Lower leg skin (tissue), 3 donors: ENCODE measurements at regions not wholly inside any gene's neighbourhood (a gene's known extent, or its start where the extent isn't known, plus 50 kb on each side); places are given as distances from the start of the nearest gene placed in this dataset.
"Not testable (repeated sequence)": the region's sequence is repeated elsewhere in the genome, so short reads cannot be mapped to it uniquely, and the experiment has no call there.

Source experiments
- POLR2A ChIP-seq, 2 donors: fragments of 450-650 bp; IDR thresholded peaks; one replicate each; pipeline ENCODE4 v1.6.1; 2016 to 2017; ENCODE audit warnings: antibody characterized with exemption in 2 of 2, mild to moderate bottlenecking in 1 of 2, moderate library complexity in 1 of 2
- TF ChIP-seq, protein P1 (sequence below), 3 donors: fragments of 450-650 bp; IDR thresholded peaks; one replicate each; pipeline ENCODE4 v1.5.1; 2016; ENCODE audit warnings: antibody characterized with exemption in 3 of 3, mild to moderate bottlenecking in 3 of 3, moderate library complexity in 2 of 3

DNA sequence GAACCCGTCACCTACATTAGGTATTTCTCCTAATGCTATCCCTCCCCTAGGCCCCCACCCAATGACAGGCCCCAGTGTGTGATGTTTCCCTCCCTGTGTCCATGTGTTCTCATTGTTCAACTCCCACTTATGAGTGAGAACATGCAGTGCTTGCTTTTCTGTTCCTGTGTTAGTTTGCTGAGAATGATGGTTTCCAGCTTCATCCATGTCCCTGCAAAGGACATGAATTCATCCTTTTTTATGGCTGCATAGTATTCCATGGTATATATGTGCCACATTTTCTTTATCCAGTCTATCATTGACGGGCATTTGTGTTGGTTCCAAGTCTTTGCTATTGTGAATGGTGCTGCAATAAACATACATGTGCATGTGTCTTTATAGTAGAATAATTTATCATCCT is 163.2 kb upstream of the LMO3 start:
- TF ChIP-seq POLR2A (IDR thresholded peaks at IDR 0.05): not testable (repeated sequence)
- TF ChIP-seq, protein P1, sequence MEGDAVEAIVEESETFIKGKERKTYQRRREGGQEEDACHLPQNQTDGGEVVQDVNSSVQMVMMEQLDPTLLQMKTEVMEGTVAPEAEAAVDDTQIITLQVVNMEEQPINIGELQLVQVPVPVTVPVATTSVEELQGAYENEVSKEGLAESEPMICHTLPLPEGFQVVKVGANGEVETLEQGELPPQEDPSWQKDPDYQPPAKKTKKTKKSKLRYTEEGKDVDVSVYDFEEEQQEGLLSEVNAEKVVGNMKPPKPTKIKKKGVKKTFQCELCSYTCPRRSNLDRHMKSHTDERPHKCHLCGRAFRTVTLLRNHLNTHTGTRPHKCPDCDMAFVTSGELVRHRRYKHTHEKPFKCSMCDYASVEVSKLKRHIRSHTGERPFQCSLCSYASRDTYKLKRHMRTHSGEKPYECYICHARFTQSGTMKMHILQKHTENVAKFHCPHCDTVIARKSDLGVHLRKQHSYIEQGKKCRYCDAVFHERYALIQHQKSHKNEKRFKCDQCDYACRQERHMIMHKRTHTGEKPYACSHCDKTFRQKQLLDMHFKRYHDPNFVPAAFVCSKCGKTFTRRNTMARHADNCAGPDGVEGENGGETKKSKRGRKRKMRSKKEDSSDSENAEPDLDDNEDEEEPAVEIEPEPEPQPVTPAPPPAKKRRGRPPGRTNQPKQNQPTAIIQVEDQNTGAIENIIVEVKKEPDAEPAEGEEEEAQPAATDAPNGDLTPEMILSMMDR (IDR thresholded peaks at IDR 0.05): not testable (repeated sequence)
